ENCODE measurements at regions not wholly inside any gene's neighbourhood (a gene's known extent, or its start where the extent isn't known, plus 50 kb on each side); places are given as distances from the start of the nearest gene placed in this dataset.

DNA sequence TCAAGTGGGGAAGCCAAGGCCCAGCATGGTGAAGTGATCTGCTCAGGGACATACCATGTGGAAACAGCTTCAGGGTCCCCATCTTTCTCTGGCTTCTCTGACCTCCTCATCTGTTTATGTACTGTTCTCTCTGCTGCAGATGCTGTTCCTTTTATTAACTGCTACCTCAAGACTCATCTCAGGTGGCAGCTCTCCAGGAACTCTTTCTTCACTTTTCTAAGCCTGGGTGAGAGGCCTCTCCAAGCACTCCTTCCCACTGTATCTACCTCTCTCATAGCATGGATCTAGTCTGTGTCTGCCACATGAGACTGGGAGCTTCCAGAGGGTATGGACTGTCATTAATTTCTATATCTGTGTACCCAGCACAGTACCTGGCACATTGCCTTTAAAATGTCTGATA, 73.4 kb upstream of the PPM1J start:
- intact Hi-C loops (cut with micrococcal nuclease) = no loop called here

- intact Hi-C loops (cut with micrococcal nuclease) = no loop called here
Measured at GRCh38 chr1:112788054-112788453, 72.9 kb upstream of the PPM1J start.

DNA sequence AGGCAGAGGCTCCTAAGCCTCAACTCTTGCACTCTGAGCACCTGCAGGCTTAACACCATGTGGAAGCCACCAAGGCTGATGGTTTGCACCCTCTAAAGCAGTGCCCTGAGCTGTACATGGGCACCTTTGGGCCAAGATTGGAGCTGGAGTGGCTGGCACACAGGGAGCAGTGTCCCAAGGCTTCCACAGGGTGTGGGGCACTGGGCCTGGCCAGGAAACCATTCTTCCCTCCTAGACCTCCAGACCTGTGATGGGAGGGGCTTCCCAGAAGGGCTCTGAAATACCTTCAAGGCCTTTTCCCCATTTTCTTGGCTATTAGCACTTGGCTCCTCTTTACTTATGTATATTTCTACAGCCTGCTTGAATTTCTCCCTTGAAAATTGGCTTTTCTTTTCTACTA, 67.9 kb upstream of the PPM1J start:
- intact Hi-C loops (cut with micrococcal nuclease) = no loop called here

- intact Hi-C loops (cut with micrococcal nuclease) = no loop called here
Measured at GRCh38 chr1:112779665-112780526, 64.8 kb upstream of the PPM1J start.

GRCh38 chr1:112778137-112778536, 63.0 kb upstream of the PPM1J start:
- intact Hi-C loops (cut with micrococcal nuclease) = no loop called here

- intact Hi-C loops (cut with micrococcal nuclease) = no loop called here
Measured at GRCh38 chr1:112776688-112777087, 61.6 kb upstream of the PPM1J start.

GRCh38 chr1:112772781-112773180, 57.6 kb upstream of the PPM1J start:
- intact Hi-C loops (cut with micrococcal nuclease) = no loop called here

DNA sequence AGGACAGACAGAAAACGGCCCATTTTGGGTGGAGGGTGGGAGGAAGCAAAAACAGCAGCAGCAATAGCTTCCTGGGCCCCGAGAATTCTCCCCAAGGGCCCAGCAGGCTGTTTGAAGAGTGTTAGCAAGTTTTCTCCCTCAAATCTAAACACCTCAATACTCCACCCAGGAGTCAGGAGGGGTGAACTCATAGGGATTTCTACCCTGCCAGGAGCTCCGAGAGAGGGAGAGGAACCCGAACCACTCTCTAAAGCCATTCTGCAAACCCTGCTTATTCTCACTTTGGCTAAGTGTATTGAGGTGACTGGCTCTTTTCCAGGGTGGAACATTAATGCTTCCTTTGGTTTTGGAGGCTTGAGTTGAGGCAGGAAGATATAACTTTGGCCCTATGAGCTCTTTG, 55.6 kb upstream of the PPM1J start:
- intact Hi-C loops (cut with micrococcal nuclease) = no loop called here

DNA sequence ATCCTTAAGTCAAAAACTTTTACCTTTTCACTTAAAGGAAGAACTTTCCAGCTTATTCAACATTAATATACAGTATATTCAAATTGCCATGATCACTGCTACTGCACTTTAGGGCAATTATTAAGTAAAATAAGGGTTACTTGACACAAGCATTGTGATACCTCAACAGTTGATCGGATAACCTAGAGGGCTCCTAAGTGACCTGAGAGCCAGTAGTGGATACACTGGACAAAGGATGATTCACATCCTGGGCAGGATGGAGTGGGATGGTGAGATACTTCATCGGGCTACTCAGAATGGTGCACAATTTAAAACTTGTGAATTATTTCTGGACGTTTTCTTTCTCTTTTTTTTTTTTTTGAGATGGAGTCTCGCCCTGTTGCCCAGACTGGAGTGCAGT, 54.5 kb upstream of the PPM1J start:
- intact Hi-C loops (cut with micrococcal nuclease) = no loop called here

GRCh38 chr1:112767646-112768045, 52.5 kb upstream of the PPM1J start:
- intact Hi-C loops (cut with micrococcal nuclease) = no loop called here

All from T-helper 2 cell treated with Interferon-gamma antibody and Interleukin-4, amounts not matched to agents 100 ng/mL and 5 ng/mL, for 36 hours (primary cell).